ENCODE measurements at regions not wholly inside any gene's neighbourhood (a gene's known extent, or its start where the extent isn't known, plus 50 kb on each side); places are given as distances from the start of the nearest gene placed in this dataset.
"Not testable (repeated sequence)": the region's sequence is repeated elsewhere in the genome, so short reads cannot be mapped to it uniquely, and the experiment has no call there.

DNA sequence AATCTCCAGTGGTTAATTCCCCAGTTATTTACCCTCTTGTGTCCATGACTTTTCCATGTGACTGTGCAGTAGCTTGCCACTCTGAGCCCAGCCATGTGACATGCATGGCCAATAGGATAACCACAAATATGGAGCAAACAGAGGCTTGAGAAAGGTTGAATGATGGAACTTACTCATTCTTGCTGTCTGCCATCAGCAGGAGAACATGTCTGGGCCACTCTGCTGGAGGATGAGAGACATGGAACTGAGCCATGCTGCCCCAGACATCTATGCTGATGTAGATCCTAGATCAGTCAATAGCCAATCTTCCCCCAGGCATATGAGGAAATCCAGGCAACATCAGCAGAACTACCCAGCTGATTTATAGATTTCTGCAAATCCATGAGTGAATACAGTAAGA lies 992.3 kb upstream of the FANCL start:
- no peaks in the 10 kb centered on the region for H3K36me3 ChIP-seq (ENCODE audit: control insufficient read depth in 2 of 2, insufficient read depth in 2 of 2, low read length in 2 of 2)
- no peak overlapping the region for H3K4me3 ChIP-seq (ENCODE audit: low read length in 2 of 2)
- no peaks in the 10 kb centered on the region for H3K27me3 ChIP-seq (ENCODE audit: control insufficient read depth in 1 of 2, insufficient read depth in 2 of 2, low read length in 2 of 2)
- no peak overlapping the region for H3K9ac ChIP-seq (ENCODE audit: low read length in 2 of 2)
- no peak overlapping the region for H3K27ac ChIP-seq (ENCODE audit: low read length)
- H3K9me3 ChIP-seq (ENCODE audit: control insufficient read depth in 2 of 2, low read length in 2 of 2): no peaks in the 10 kb centered on the region
- H3K4me1 ChIP-seq (ENCODE audit: control insufficient read depth, insufficient read depth, low read length): no peaks in the 10 kb centered on the region

DNA sequence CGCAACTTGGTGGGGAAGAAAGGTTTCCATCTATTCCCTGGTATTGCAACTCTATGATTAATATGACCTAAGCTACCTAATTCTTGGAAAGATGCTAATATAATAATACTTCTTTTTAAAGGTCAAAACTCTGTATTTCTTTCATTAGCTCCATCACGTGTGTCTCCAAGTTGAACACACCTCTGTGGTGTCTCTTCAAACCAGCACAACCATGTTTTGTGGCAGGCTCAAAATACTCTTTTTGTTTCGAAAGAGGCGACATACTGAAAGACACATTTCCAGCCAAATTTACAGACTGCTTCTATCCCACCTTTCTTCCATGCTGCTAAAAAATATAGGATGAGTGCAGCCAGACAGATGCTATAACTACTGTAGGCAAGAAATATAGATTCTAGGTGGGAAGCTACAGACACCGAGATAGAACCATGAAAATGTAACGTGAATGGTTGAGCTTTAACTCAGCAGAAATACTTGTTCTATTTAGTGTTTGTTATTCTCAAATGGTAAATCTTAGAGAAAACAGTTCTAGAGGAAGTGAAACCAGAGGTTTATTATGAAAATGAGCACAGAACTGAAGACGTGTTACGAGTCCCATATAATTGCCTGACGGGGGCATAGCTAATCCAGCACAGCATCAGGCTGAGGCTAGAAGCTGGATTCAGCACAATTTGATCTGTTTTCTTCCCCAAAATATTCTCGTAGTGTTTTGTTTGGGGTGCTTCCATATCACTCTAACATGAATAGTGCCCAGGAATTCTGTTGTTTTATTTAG lies 991.5 kb upstream of the FANCL start:
- Histone ChIP-seq H3K36me3 (ENCODE audit: control insufficient read depth in 2 of 2, insufficient read depth in 2 of 2, low read length in 2 of 2) (no peaks in the 10 kb centered on the region), H3K9ac (ENCODE audit: low read length in 2 of 2) (no peak overlapping the region), H3K9me3 (ENCODE audit: control insufficient read depth in 2 of 2, low read length in 2 of 2) (no peaks in the 10 kb centered on the region), H3K4me1 (ENCODE audit: control insufficient read depth, insufficient read depth, low read length) (no peaks in the 10 kb centered on the region), H3K27me3 (ENCODE audit: control insufficient read depth in 1 of 2, insufficient read depth in 2 of 2, low read length in 2 of 2) (no peaks in the 10 kb centered on the region), H3K4me3 (ENCODE audit: low read length in 2 of 2) (no peak overlapping the region), H3K27ac (ENCODE audit: low read length) (no peak overlapping the region)

DNA sequence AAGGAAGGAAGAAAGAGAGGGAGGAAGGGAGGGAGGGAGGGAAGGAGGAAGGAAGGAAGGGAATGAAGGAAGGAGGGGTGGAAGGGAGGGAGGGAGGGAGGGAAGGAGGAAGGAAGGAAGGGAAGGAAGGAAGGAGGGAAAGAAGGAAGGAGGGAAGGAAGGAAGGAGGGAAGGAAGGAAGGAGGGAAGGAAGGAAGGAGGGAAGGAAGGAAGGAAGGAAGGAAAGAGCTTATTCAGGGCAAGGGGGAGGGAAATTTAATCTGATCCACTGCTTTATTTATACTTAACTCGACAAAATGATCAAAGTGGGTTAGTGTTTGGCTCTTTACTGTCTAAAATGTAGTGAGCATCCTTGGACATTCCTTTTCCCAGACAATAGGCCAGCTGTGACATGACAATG lies 985.2 kb upstream of the FANCL start:
- not testable (repeated sequence) for H3K36me3 ChIP-seq (ENCODE audit: control insufficient read depth in 2 of 2, insufficient read depth in 2 of 2, low read length in 2 of 2); H3K4me1 ChIP-seq (ENCODE audit: control insufficient read depth, insufficient read depth, low read length); H3K9me3 ChIP-seq (ENCODE audit: control insufficient read depth in 2 of 2, low read length in 2 of 2); H3K27me3 ChIP-seq (ENCODE audit: control insufficient read depth in 1 of 2, insufficient read depth in 2 of 2, low read length in 2 of 2); H3K27ac ChIP-seq (ENCODE audit: low read length); H3K4me3 ChIP-seq (ENCODE audit: low read length in 2 of 2); H3K9ac ChIP-seq (ENCODE audit: low read length in 2 of 2)

DNA sequence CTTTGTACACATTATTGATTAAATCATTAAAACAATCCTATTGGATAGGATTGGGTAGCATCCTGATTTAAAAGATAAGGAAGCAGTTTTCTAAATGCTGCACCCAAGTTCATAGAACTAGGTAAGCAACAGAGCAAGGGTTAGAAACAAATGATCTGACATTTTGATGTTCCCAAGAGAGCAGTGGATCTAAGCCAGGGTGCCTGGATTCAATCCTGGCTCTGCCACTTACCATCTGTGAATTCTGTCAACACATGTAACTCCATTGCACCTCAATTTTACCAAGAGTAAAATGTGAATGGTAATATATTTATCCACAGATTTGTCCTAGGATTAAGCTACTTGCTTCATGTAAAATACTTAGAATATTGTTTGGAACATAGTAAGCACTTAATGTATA lies 982.6 kb upstream of the FANCL start:
- H3K27me3 ChIP-seq (ENCODE audit: control insufficient read depth in 1 of 2, insufficient read depth in 2 of 2, low read length in 2 of 2): no peaks in the 10 kb centered on the region
- no peak overlapping the region for H3K9ac ChIP-seq (ENCODE audit: low read length in 2 of 2)
- H3K27ac ChIP-seq (ENCODE audit: low read length): no peak overlapping the region
- no peaks in the 10 kb centered on the region for H3K36me3 ChIP-seq (ENCODE audit: control insufficient read depth in 2 of 2, insufficient read depth in 2 of 2, low read length in 2 of 2)
- no peak overlapping the region for H3K4me3 ChIP-seq (ENCODE audit: low read length in 2 of 2)
- H3K9me3 ChIP-seq (ENCODE audit: control insufficient read depth in 2 of 2, low read length in 2 of 2): no peaks in the 10 kb centered on the region
- H3K4me1 ChIP-seq (ENCODE audit: control insufficient read depth, insufficient read depth, low read length): no peaks in the 10 kb centered on the region

DNA sequence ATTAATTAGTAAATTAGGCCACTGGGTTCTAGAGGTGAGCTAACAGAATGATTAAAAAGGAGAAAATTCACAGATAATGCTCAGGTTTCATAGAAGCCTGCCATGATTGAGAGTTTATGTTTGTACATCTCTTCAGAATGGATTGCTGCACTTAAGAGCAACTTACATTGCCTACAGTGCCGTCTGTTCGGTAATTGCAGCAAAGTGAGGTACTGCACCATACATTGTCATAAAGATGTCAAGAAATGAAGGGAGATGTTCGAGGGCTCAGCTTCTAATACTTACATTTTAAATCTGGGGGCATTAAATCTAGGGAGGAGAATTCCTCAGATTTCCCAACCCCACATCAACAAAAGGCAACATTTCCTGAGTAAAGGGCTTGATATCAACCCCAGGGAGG lies 976.2 kb upstream of the FANCL start:
- no peaks in the 10 kb centered on the region for H3K36me3 ChIP-seq (ENCODE audit: control insufficient read depth in 2 of 2, insufficient read depth in 2 of 2, low read length in 2 of 2)
- no peak overlapping the region for H3K9ac ChIP-seq (ENCODE audit: low read length in 2 of 2)
- no peaks in the 10 kb centered on the region for H3K9me3 ChIP-seq (ENCODE audit: control insufficient read depth in 2 of 2, low read length in 2 of 2)
- H3K4me3 ChIP-seq (ENCODE audit: low read length in 2 of 2): no peak overlapping the region
- no peaks in the 10 kb centered on the region for H3K4me1 ChIP-seq (ENCODE audit: control insufficient read depth, insufficient read depth, low read length)
- H3K27me3 ChIP-seq (ENCODE audit: control insufficient read depth in 1 of 2, insufficient read depth in 2 of 2, low read length in 2 of 2): no peaks in the 10 kb centered on the region
- H3K27ac ChIP-seq (ENCODE audit: low read length): no peak overlapping the region

DNA sequence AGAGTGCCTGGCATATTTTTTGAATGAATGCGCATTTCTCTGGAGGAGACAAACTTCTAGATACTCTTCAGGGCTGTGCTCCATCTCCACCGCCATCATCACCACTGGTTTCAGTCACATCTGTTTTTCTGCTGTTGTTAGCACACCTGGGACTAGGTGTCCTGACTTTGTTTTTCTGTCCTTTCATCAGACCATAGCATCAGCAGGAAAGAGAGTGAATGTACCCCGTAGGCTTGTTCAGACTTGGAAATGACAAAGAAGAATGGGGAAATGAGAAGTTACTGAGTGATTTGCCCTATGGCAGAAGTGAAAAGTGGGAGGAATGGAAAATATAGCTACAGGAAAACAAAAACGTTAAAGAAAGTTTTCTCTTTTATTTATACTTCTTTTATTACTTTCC lies 965.2 kb upstream of the FANCL start:
- Histone ChIP-seq H3K4me3 (ENCODE audit: low read length in 2 of 2) (no peak overlapping the region), H3K4me1 (ENCODE audit: control insufficient read depth, insufficient read depth, low read length) (no peaks in the 10 kb centered on the region), H3K9me3 (ENCODE audit: control insufficient read depth in 2 of 2, low read length in 2 of 2) (no peaks in the 10 kb centered on the region), H3K27ac (ENCODE audit: low read length) (no peak overlapping the region), H3K27me3 (ENCODE audit: control insufficient read depth in 1 of 2, insufficient read depth in 2 of 2, low read length in 2 of 2) (no peaks in the 10 kb centered on the region), H3K36me3 (ENCODE audit: control insufficient read depth in 2 of 2, insufficient read depth in 2 of 2, low read length in 2 of 2) (no peaks in the 10 kb centered on the region), H3K9ac (ENCODE audit: low read length in 2 of 2) (no peak overlapping the region)

DNA sequence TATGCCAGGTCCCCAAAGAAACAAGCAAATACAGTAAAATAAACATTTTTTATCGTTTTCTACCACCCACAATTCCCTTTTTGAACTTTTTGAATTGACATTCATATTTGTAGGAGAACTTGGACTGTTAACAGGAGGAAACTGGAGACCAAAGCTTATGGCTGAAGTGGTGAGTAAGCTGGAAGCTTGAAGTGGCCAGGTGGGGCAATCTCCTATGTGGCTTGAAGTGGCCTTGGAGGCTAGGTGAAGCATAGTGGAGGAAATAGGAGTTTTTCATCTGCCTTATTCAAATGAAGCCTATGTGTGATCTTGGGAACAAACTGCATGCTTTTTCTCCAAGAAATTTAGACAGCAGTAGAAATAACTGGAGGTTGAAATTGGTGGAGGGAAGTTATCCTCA lies 962.9 kb upstream of the FANCL start:
- no peak overlapping the region for H3K27ac ChIP-seq (ENCODE audit: low read length)
- no peaks in the 10 kb centered on the region for H3K27me3 ChIP-seq (ENCODE audit: control insufficient read depth in 1 of 2, insufficient read depth in 2 of 2, low read length in 2 of 2)
- H3K4me3 ChIP-seq (ENCODE audit: low read length in 2 of 2): no peak overlapping the region
- H3K9me3 ChIP-seq (ENCODE audit: control insufficient read depth in 2 of 2, low read length in 2 of 2): no peaks in the 10 kb centered on the region
- no peak overlapping the region for H3K9ac ChIP-seq (ENCODE audit: low read length in 2 of 2)
- H3K4me1 ChIP-seq (ENCODE audit: control insufficient read depth, insufficient read depth, low read length): no peaks in the 10 kb centered on the region
- no peaks in the 10 kb centered on the region for H3K36me3 ChIP-seq (ENCODE audit: control insufficient read depth in 2 of 2, insufficient read depth in 2 of 2, low read length in 2 of 2)

DNA sequence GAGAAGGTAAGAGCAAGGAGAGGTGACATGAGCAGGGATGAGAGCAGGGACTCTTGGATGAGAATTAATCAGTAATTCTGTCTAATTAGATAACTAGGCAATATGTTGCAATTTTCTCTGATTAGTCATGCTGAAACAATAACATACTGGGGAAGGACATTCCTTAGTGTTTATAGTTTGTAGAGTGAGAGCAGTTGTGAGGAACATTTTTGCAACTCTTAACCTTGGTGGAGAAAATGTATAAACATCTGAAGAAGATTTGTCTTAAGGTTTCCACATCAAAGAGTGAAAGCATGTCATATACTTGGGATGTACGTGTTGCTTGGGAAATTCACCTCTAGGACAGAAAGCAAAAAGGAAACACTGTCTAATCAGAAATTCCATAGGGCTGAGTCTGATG lies 955.4 kb upstream of the FANCL start:
- no peaks in the 10 kb centered on the region for H3K36me3 ChIP-seq (ENCODE audit: control insufficient read depth in 2 of 2, insufficient read depth in 2 of 2, low read length in 2 of 2)
- no peak overlapping the region for H3K4me3 ChIP-seq (ENCODE audit: low read length in 2 of 2)
- H3K4me1 ChIP-seq (ENCODE audit: control insufficient read depth, insufficient read depth, low read length): no peaks in the 10 kb centered on the region
- no peak overlapping the region for H3K27ac ChIP-seq (ENCODE audit: low read length)
- H3K9me3 ChIP-seq (ENCODE audit: control insufficient read depth in 2 of 2, low read length in 2 of 2): no peaks in the 10 kb centered on the region
- H3K9ac ChIP-seq (ENCODE audit: low read length in 2 of 2): no peak overlapping the region
- no peaks in the 10 kb centered on the region for H3K27me3 ChIP-seq (ENCODE audit: control insufficient read depth in 1 of 2, insufficient read depth in 2 of 2, low read length in 2 of 2)

DNA sequence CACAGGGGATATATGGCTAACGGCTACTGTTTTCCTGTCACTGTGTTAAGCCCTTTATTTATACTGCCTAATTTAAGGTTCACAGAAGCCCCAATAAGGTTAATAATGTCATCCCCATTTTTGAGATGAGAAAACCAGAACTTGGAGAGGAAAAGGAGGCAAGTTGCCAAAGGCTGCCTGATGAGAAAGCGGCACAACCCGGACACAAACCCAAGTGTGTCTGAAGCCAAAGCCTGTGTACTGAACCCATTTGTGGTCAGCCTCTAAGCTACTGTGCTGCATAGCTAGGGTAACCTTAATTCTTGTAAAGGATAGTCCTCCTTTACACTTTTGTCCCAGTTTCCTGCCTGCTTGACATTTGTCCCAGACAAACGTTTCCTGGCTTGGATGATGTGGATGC lies 954.7 kb upstream of the FANCL start:
- H3K9ac ChIP-seq (ENCODE audit: low read length in 2 of 2): no peak overlapping the region
- H3K36me3 ChIP-seq (ENCODE audit: control insufficient read depth in 2 of 2, insufficient read depth in 2 of 2, low read length in 2 of 2): no peaks in the 10 kb centered on the region
- H3K4me3 ChIP-seq (ENCODE audit: low read length in 2 of 2): no peak overlapping the region
- H3K27me3 ChIP-seq (ENCODE audit: control insufficient read depth in 1 of 2, insufficient read depth in 2 of 2, low read length in 2 of 2): no peaks in the 10 kb centered on the region
- H3K9me3 ChIP-seq (ENCODE audit: control insufficient read depth in 2 of 2, low read length in 2 of 2): no peaks in the 10 kb centered on the region
- H3K4me1 ChIP-seq (ENCODE audit: control insufficient read depth, insufficient read depth, low read length): no peaks in the 10 kb centered on the region
- H3K27ac ChIP-seq (ENCODE audit: low read length): no peak overlapping the region

DNA sequence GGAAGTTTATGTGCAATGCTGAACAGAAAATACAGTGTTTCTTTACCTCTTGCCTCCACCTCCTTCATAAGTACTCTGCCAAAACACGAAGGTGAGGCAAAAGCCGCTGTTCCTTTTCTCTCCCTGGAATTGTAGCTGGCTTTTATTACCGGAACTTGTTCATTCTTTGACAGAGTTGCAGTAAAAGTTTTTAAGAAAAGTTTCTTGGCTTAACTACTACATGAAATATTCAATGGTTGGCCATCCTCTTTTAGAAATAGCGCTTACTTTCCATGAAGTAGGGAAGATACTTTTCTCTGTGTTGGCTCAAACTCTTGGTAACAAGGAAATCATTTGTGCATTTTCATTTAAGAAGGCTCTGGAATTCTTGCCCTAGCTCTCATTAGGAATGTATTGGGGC lies 950.7 kb upstream of the FANCL start:
- H3K27ac ChIP-seq (ENCODE audit: low read length): no peak overlapping the region
- no peaks in the 10 kb centered on the region for H3K9me3 ChIP-seq (ENCODE audit: control insufficient read depth in 2 of 2, low read length in 2 of 2)

DNA sequence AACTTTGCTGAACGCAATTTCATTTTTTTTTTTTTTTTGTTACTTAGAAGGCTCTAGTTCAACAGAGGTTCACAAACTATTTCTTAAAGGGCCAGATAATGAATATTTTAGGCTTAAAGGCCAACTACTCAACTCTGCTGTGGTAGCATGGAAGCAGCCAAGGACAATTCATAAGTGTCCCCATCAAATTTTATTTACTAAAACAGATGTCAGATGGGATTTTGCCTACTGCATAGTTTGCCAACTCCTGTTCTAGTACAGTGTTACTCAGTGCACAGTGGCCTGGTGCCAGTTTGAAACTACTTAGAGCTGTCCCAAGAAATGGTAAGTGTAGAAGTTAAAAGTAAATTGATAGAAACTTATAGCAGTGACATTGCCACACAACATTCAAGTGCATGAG lies 949.4 kb upstream of the FANCL start:
- H3K9ac ChIP-seq (ENCODE audit: low read length in 2 of 2): no peak overlapping the region
- no peaks in the 10 kb centered on the region for H3K36me3 ChIP-seq (ENCODE audit: control insufficient read depth in 2 of 2, insufficient read depth in 2 of 2, low read length in 2 of 2)
- H3K4me1 ChIP-seq (ENCODE audit: control insufficient read depth, insufficient read depth, low read length): no peaks in the 10 kb centered on the region
- H3K27me3 ChIP-seq (ENCODE audit: control insufficient read depth in 1 of 2, insufficient read depth in 2 of 2, low read length in 2 of 2): no peaks in the 10 kb centered on the region
- H3K9me3 ChIP-seq (ENCODE audit: control insufficient read depth in 2 of 2, low read length in 2 of 2): no peaks in the 10 kb centered on the region
- no peak overlapping the region for H3K4me3 ChIP-seq (ENCODE audit: low read length in 2 of 2)
- no peak overlapping the region for H3K27ac ChIP-seq (ENCODE audit: low read length)

More for the DNA sequence above, 950.7 kb upstream of the FANCL start:
- Histone ChIP-seq H3K36me3 (ENCODE audit: control insufficient read depth in 2 of 2, insufficient read depth in 2 of 2, low read length in 2 of 2) (no peaks in the 10 kb centered on the region), H3K27me3 (ENCODE audit: control insufficient read depth in 1 of 2, insufficient read depth in 2 of 2, low read length in 2 of 2) (no peaks in the 10 kb centered on the region), H3K9ac (ENCODE audit: low read length in 2 of 2) (no peak overlapping the region), H3K4me1 (ENCODE audit: control insufficient read depth, insufficient read depth, low read length) (no peaks in the 10 kb centered on the region), H3K4me3 (ENCODE audit: low read length in 2 of 2) (no peak overlapping the region)
